Activated B cell treated with CpG ODN at 0.5 μM for 24 hours (primary cell): ENCODE measurements at regions not wholly inside any gene's neighbourhood (a gene's known extent, or its start where the extent isn't known, plus 50 kb on each side); places are given as distances from the start of the nearest gene placed in this dataset.

Experiments
- ATAC-seq: fragments of 200-7000 bp; cut with Tn5 transposase; one replicate; pipeline ENCODE4 v1.10.0; 2021; ENCODE audit warnings: low read depth, mild to moderate bottlenecking, moderate library complexity
- CTCF ChIA-PET: fragments of 350-600 bp; sonication (Branson Sonifier 250); formaldehyde crosslinking; loops from one replicate; lab custom pipeline; 2021; ENCODE audit warnings: antibody characterized with exemption; lab: Charles Lee
- POLR2A ChIA-PET: fragments of 350-600 bp; sonication (Branson Sonifier 250); formaldehyde crosslinking; loops from one replicate; lab custom pipeline; 2021; ENCODE audit warnings: antibody characterized with exemption; lab: Charles Lee
- DNase-seq: peaks from one replicate; pipeline ENCODE4 v3.0.0; 2022
- H3K27ac Mint-ChIP-seq: one replicate; pipeline ENCODE4 v1.8.0; 2020; ENCODE audit warnings: mixed read lengths
- H3K27me3 Mint-ChIP-seq: one replicate; pipeline ENCODE4 v1.8.0; 2021; ENCODE audit warnings: mixed read lengths
- H3K36me3 Mint-ChIP-seq: one replicate; pipeline ENCODE4 v1.8.0; 2021; ENCODE audit warnings: low read depth, mixed read lengths
- H3K4me1 Mint-ChIP-seq: one replicate; pipeline ENCODE4 v1.8.0; 2021; ENCODE audit warnings: mixed read lengths
- H3K4me3 Mint-ChIP-seq: one replicate; pipeline ENCODE4 v1.8.0; 2020; ENCODE audit warnings: mild to moderate bottlenecking, mixed read lengths
- H3K9me3 Mint-ChIP-seq: one replicate; pipeline ENCODE4 v1.8.0; 2020; ENCODE audit warnings: mixed read lengths
- intact Hi-C: fragments of 100-400 bp; cut with micrococcal nuclease; formaldehyde crosslinking; loops from one replicate; pipeline ENCODE4 v1.15.1; 2024
- TF ChIP-seq, protein P1 (sequence below): fragments of 200-600 bp; IDR thresholded peaks from one replicate; pipeline ENCODE4 v1.8.0; 2022; ENCODE audit warnings: antibody characterized with exemption, mild to moderate bottlenecking

DNA sequence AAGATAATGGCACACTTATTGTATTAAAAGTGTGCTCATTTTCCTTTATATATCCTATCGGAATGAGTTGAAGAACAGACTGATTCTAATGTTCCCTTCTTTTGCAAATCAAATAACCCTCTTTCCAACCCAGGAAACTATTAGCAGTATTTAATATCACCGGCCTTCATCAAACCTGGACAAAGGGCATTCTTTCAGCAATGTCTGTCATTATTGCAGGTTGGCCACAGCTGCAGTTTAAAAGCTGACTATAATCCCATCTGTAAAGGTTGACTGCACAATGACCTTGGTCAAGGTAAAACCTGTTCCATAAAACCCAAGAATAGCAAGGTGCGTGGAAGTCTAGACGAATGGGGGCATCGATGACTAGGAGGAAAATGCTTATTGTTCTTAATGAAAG, 472.3 kb upstream of the SOX5 start:
- DNase-seq: no peak
- CTCF ChIA-PET: no interaction called here
- TF ChIP-seq, protein P1, sequence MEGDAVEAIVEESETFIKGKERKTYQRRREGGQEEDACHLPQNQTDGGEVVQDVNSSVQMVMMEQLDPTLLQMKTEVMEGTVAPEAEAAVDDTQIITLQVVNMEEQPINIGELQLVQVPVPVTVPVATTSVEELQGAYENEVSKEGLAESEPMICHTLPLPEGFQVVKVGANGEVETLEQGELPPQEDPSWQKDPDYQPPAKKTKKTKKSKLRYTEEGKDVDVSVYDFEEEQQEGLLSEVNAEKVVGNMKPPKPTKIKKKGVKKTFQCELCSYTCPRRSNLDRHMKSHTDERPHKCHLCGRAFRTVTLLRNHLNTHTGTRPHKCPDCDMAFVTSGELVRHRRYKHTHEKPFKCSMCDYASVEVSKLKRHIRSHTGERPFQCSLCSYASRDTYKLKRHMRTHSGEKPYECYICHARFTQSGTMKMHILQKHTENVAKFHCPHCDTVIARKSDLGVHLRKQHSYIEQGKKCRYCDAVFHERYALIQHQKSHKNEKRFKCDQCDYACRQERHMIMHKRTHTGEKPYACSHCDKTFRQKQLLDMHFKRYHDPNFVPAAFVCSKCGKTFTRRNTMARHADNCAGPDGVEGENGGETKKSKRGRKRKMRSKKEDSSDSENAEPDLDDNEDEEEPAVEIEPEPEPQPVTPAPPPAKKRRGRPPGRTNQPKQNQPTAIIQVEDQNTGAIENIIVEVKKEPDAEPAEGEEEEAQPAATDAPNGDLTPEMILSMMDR: no peak
- Mint-ChIP-seq H3K27me3 (no peaks in the 10 kb centered on the region), H3K9me3 (no peaks in the 10 kb centered on the region), H3K4me1 (peaks cover 25% of the 10 kb centered on the region), H3K27ac (no peak overlapping the region), H3K4me3 (no peak overlapping the region), H3K36me3 (no peaks in the 10 kb centered on the region)
- no peak for ATAC-seq
- POLR2A ChIA-PET: no interaction called here
- intact Hi-C loops: no loop called here

DNA sequence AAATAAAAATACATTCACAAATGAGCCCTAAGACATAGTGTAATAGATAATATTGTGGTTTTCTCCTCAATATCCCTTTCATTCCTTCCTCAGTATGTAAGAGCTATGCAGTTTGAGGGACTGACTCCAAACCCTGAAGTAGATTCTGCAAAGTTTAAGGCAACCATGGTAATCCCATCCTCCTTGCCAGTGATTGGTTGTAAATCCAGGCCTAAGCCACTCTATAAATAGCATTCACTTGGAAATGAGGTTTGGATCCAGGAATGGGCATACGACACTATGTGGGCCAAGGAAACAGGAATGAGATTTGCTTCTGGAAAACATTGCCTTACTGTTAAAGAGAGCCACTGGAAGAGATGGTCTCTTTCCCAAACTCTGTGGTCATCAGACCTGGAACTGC, 468.7 kb upstream of the SOX5 start:
- H3K9me3 Mint-ChIP-seq: no peaks in the 10 kb centered on the region
- intact Hi-C loops: loop anchor here (5.0 kb wide), 2 partner anchors 179 to 359 kb away; no protein-coding TSS in a partner anchor
- TF ChIP-seq, protein P1: no peak
- no peak for DNase-seq
- no peaks in the 10 kb centered on the region for H3K36me3 Mint-ChIP-seq
- H3K27ac Mint-ChIP-seq: no peak overlapping the region
- H3K4me3 Mint-ChIP-seq: no peak overlapping the region
- CTCF ChIA-PET: no interaction called here
- peaks cover 45% of the 10 kb centered on the region for H3K4me1 Mint-ChIP-seq
- no peaks in the 10 kb centered on the region for H3K27me3 Mint-ChIP-seq
- no peak for ATAC-seq
- POLR2A ChIA-PET: interaction anchor here (5.1 kb wide), 1 partner anchor 19 kb away, joined by 18 read pairs; no protein-coding TSS in a partner anchor

DNA sequence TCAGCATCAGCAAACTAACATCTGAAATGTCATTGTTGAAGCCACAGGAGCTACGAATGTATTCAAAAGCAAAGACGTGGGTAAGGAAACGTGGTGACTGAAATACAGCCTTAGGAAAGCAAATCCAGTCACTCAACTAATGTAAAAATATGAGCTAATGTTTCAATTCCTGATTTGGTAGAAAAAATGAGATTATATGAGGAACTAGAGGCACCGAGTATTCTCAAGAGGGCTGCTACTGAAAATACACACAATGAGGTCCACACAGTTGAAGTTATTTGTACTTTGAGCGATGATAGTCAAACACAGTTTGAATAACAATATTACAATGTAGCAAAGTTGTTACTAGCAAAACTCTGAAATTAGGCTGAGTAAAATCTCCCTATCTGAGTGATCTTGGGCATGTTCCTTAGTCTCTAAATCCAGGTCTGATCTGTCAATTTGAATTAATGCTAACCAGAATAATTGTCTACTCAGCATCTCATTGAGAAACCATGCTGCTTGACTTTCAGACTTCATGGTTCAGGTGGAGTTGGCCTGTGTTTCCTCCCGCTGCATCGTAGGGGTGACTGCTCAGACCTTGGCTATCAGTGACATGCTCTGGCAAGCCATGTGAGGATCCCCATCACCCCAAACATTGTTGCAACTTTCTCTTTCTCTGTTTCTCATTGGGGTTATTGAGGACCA, 467.1 kb upstream of the SOX5 start:
- intact Hi-C loops: loop anchor here (1.0 to 5.0 kb wide), 5 partner anchors 56 to 361 kb away; no protein-coding TSS in a partner anchor
- ChIA-PET POLR2A (interaction anchor here (0.7 to 5.1 kb wide), 16 partner anchors 17 to 401 kb away, joined by 3 to 32 read pairs (median 6); no protein-coding TSS in a partner anchor), CTCF (interaction anchor here (0.8 to 1.1 kb wide), 3 partner anchors 38 to 313 kb away, joined by 3 to 4 read pairs (median 4); no protein-coding TSS in a partner anchor)
- no peak for DNase-seq
- Mint-ChIP-seq H3K9me3 (no peaks in the 10 kb centered on the region), H3K27me3 (no peaks in the 10 kb centered on the region), H3K4me3 (peak overlapping the region; percentile 80), H3K27ac (peak overlapping the region; percentile 89), H3K4me1 (peaks cover 45% of the 10 kb centered on the region), H3K36me3 (no peaks in the 10 kb centered on the region)
- TF ChIP-seq, protein P1: no peak
- ATAC-seq: peak; percentile 83

DNA sequence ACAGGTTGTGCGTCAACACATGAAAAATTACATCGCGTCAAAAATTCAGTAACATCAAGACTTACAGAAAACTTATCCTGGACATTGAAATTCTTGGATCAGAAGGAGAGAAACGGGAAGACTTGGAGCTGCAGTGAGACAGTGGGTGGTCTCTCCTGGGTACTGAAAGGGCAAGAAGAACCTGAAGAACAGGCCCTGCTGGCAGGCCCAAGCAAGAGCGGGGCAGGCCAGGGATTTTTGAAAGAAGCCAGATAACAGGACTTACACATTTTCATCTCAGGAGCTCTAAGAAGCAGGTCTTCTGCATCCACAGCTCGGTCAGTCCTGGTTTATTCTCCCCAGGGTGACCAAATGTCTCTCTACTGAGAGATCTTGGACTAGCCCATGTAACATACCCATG, 466.5 kb upstream of the SOX5 start:
- TF ChIP-seq, protein P1: no peak
- Mint-ChIP-seq H3K9me3 (no peaks in the 10 kb centered on the region), H3K4me3 (peak overlapping the region; percentile 80), H3K4me1 (peaks cover 50% of the 10 kb centered on the region), H3K27me3 (no peaks in the 10 kb centered on the region), H3K36me3 (no peaks in the 10 kb centered on the region), H3K27ac (peak overlapping the region; percentile 89)
- intact Hi-C loops: loop anchor here (1.0 to 5.0 kb wide), 6 partner anchors 17 to 361 kb away; no protein-coding TSS in a partner anchor
- ATAC-seq (no peak), DNase-seq (no peak)
- ChIA-PET POLR2A (interaction anchor here (0.7 to 5.1 kb wide), 17 partner anchors 10 to 402 kb away, joined by 3 to 32 read pairs (median 5); no protein-coding TSS in a partner anchor), CTCF (interaction anchor here (0.6 to 1.0 kb wide), 4 partner anchors 38 to 425 kb away, joined by 3 to 4 read pairs (median 4); no protein-coding TSS in a partner anchor)

DNA sequence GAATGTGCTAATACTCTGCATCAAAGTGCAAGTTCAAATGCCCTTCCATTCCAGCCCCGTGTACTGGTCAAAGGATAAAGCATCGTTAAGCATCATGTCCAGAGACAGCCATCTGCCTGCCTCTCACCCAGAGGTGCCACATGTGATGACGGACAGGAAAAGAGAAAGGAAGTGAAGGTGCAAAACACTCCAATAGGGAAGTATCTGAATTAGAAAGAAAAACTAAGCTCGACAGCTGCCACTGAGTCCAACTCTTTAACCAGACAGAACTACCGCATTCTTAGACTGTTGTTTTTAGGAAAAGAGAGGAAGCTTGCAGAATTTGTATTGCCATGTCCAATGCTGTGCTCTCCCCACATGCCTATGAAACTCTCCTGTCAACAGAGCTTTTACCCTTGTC, 465.0 kb upstream of the SOX5 start:
- Mint-ChIP-seq H3K4me3 (peak overlapping the region; percentile 80), H3K27ac (peak overlapping the region; percentile 89), H3K36me3 (no peaks in the 10 kb centered on the region), H3K9me3 (no peaks in the 10 kb centered on the region), H3K4me1 (peaks cover 61% of the 10 kb centered on the region), H3K27me3 (no peaks in the 10 kb centered on the region)
- TF ChIP-seq, protein P1: no peak
- intact Hi-C loops: loop anchor here (1.0 to 2.0 kb wide), 2 partner anchors 16 to 35 kb away; no protein-coding TSS in a partner anchor
- DNase-seq (no peak), ATAC-seq (peak; percentile 36)
- ChIA-PET POLR2A (interaction anchor here (0.9 to 5.1 kb wide), 14 partner anchors 9 to 327 kb away, joined by 3 to 32 read pairs (median 6); no protein-coding TSS in a partner anchor), CTCF (interaction anchor here (0.7 to 1.3 kb wide), 3 partner anchors 11 to 421 kb away, joined by 3 to 4 read pairs (median 4); no protein-coding TSS in a partner anchor)
